ENCODE measurements at regions not wholly inside any gene's neighbourhood (a gene's known extent, or its start where the extent isn't known, plus 50 kb on each side); places are given as distances from the start of the nearest gene placed in this dataset.

- no peak overlapping the region for H3K27ac ChIP-seq
- TF ChIP-seq CTCF (IDR thresholded peaks at IDR 0.05) (no peak), ZFX (IDR thresholded peaks at IDR 0.05; ENCODE audit: borderline replicate concordance) (no peak)
These were observed 79.0 kb upstream of the EEF1E1 start for GRCh38 chr6:8181160-8181881.

GRCh38 chr6:8180327-8181159 lies 78.2 kb upstream of the EEF1E1 start:
- no peak overlapping the region for H3K27ac ChIP-seq
- no peak for TF ChIP-seq CTCF (IDR thresholded peaks at IDR 0.05)
- TF ChIP-seq ZFX (IDR thresholded peaks at IDR 0.05; ENCODE audit: borderline replicate concordance) = no peak

- TF ChIP-seq ZFX (IDR thresholded peaks at IDR 0.05; ENCODE audit: borderline replicate concordance) = no peak
- no peak for TF ChIP-seq CTCF (IDR thresholded peaks at IDR 0.05)
- H3K27ac ChIP-seq = no peak overlapping the region
These were observed 75.4 kb upstream of the EEF1E1 start for GRCh38 chr6:8177721-8178120.

GRCh38 chr6:8175046-8175777 lies 72.9 kb upstream of the EEF1E1 start:
- no peak for TF ChIP-seq ZFX (IDR thresholded peaks at IDR 0.05; ENCODE audit: borderline replicate concordance)
- TF ChIP-seq CTCF (IDR thresholded peaks at IDR 0.05) = no peak
- no peak overlapping the region for H3K27ac ChIP-seq

- no peak for TF ChIP-seq CTCF (IDR thresholded peaks at IDR 0.05)
- no peak for TF ChIP-seq ZFX (IDR thresholded peaks at IDR 0.05; ENCODE audit: borderline replicate concordance)
- H3K27ac ChIP-seq = no peak overlapping the region
These were observed 72.2 kb upstream of the EEF1E1 start for GRCh38 chr6:8174571-8174970.

GRCh38 chr6:8172530-8172929 lies 70.2 kb upstream of the EEF1E1 start:
- no peak for TF ChIP-seq ZFX (IDR thresholded peaks at IDR 0.05; ENCODE audit: borderline replicate concordance)
- TF ChIP-seq CTCF (IDR thresholded peaks at IDR 0.05) = peak; percentile 9; the same call in 1 of the 2 replicates

More at GRCh38 chr6:8172530-8172929, 70.2 kb upstream of the EEF1E1 start:
- no peak overlapping the region for H3K27ac ChIP-seq

Measured in 22Rv1 (cell line).